Left ventricle myocardium inferior (tissue), 1 donor: ENCODE measurements at regions not wholly inside any gene's neighbourhood (a gene's known extent, or its start where the extent isn't known, plus 50 kb on each side); places are given as distances from the start of the nearest gene placed in this dataset.

Experiments used
- DNase-seq: peaks from one replicate; pipeline ENCODE4 v3.0.0-alpha.2; 2020
- H3K27ac ChIP-seq: fragments of 200-600 bp; replicated peaks from 2 replicates; pipeline ENCODE4 v1.8.0; 2021
- H3K27me3 ChIP-seq: fragments of 200-600 bp; 2 replicates; pipeline ENCODE4 v1.8.0; 2021; ENCODE audit warnings: low read depth
- H3K36me3 ChIP-seq: fragments of 200-600 bp; 2 replicates; pipeline ENCODE4 v1.8.0; 2021
- H3K4me1 ChIP-seq: fragments of 200-600 bp; 2 replicates; pipeline ENCODE4 v1.8.0; 2021
- H3K4me3 ChIP-seq: fragments of 200-600 bp; 2 replicates; pipeline ENCODE4 v1.8.0; 2021; ENCODE audit warnings: mild to moderate bottlenecking, moderate library complexity
- H3K9me3 ChIP-seq: fragments of 200-600 bp; replicated peaks from 2 replicates; pipeline ENCODE4 v1.8.0; 2021
- CTCF ChIP-seq: fragments of 200-600 bp; IDR thresholded peaks from 2 replicates; pipeline ENCODE4 v1.8.0; 2021; ENCODE audit warnings: antibody characterized with exemption, mild to moderate bottlenecking, borderline replicate concordance
- intact Hi-C: fragments of 100-400 bp; cut with micrococcal nuclease; formaldehyde crosslinking; loops from one replicate; pipeline ENCODE4 v1.11.0; 2022
- donor health status: DM: no; HTN: yes; CAD: no; lungs with severe emphysema.

DNA sequence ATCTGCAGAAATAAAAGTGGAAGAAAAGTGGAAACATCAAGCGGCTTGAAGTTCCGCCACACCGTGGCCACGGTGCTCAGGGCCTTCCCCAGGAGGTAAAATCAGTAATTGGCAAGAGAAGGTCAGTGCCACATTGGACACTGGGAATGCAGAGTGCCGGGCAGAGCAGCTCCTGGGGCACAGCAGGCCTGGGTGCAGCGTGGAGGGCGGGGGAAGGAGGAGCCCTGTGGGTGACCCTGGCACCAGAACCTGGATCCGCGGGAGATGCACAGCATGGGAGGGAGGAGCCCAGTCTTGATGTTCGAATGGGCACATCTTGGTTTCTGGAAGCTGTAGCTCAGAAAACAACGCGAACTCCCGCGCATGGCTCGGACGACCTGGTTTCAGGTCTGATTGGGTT is 630.2 kb downstream of the GALR1 start:
- intact Hi-C loops = no loop called here
- Histone ChIP-seq H3K4me1 (no peaks in the 10 kb centered on the region), H3K4me3 (no peak overlapping the region), H3K9me3 (peaks cover 7% of the 10 kb centered on the region), H3K27me3 (peaks cover 23% of the 10 kb centered on the region), H3K36me3 (no peaks in the 10 kb centered on the region), H3K27ac (no peak overlapping the region)
- DNase-seq = no peak
- TF ChIP-seq CTCF = no peak

GRCh38 chr18:77884454-77884853 is 634.8 kb downstream of the GALR1 start:
- no peaks in the 10 kb centered on the region for H3K4me1 ChIP-seq

GRCh38 chr18:77894060-77894459 is 644.4 kb downstream of the GALR1 start:
- no peak overlapping the region for H3K27ac ChIP-seq
- DNase-seq = no peak
- H3K4me1 ChIP-seq = no peaks in the 10 kb centered on the region

More at GRCh38 chr18:77884454-77884853, 634.8 kb downstream of the GALR1 start:
- intact Hi-C loops = no loop called here
- no peak for TF ChIP-seq CTCF
- Histone ChIP-seq H3K27me3 (peaks cover 21% of the 10 kb centered on the region), H3K27ac (no peak overlapping the region), H3K9me3 (peaks cover 7% of the 10 kb centered on the region), H3K36me3 (no peaks in the 10 kb centered on the region), H3K4me3 (no peak overlapping the region)
- no peak for DNase-seq

DNA sequence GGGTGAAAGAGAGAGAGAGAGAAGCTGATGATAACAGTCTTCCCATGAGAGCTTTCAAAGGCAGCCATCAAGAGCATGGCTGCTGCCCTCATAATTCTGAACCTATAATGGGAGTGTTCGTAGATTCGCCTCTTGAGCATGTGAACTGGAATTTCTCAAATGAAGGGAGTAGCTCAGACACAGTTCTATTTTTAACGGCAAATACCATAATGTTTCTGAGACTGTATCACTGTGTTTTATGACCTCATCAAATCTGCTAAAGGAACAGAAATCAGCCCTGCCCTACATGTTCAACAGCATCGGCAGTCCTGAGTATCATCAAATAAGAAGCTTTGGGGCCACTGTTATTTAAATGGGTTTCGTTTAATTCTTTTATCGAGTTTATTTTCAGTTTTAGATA is 645.6 kb downstream of the GALR1 start:
- H3K9me3 ChIP-seq = peaks cover 10% of the 10 kb centered on the region
- H3K36me3 ChIP-seq = no peaks in the 10 kb centered on the region
- H3K4me3 ChIP-seq = no peak overlapping the region
- H3K27ac ChIP-seq = no peak overlapping the region
- no peak for TF ChIP-seq CTCF
- DNase-seq = no peak
- peaks cover 4% of the 10 kb centered on the region for H3K4me1 ChIP-seq
- peaks cover 66% of the 10 kb centered on the region for H3K27me3 ChIP-seq
- intact Hi-C loops = no loop called here

More at GRCh38 chr18:77894060-77894459, 644.4 kb downstream of the GALR1 start:
- Histone ChIP-seq H3K27me3 (peaks cover 62% of the 10 kb centered on the region), H3K36me3 (no peaks in the 10 kb centered on the region), H3K4me3 (no peak overlapping the region), H3K9me3 (peaks cover 14% of the 10 kb centered on the region)
- TF ChIP-seq CTCF = no peak
- intact Hi-C loops = no loop called here

DNA sequence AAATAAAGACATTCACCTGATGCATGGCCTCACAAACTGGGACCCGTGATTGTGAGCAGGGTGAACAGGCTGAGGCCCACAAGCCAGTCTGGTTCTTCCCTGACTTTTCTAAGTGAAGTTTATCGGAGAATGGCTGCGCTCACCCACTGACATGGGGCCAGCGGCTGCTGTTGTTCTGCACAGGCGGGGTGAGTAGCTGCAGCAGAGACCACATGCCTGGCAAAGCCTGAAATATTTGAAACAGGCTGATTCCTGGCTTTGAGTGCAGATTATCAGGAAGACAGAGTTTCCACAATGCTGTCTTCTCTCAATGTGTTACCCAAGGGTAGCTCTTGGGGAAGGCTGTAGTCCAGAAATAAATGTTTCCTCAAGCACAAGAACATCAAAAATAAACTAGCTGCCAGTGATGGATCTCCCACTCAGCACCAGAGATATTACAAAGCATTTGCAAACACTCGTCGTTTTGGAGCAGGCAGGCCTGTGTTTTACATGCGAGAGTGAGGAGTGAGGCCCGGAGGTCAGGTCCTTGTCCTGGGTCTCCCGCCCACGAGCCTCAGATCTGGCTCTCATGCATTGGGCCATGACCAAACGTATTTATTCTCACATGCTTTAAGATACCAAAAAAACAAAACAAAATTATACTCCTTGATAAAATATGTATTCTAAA is 647.1 kb downstream of the GALR1 start:
- intact Hi-C loops = no loop called here
- Histone ChIP-seq H3K4me1 (peaks cover 4% of the 10 kb centered on the region), H3K27ac (no peak overlapping the region), H3K9me3 (no peaks in the 10 kb centered on the region), H3K4me3 (no peak overlapping the region), H3K36me3 (no peaks in the 10 kb centered on the region), H3K27me3 (peaks cover 66% of the 10 kb centered on the region)
- DNase-seq = no peak
- TF ChIP-seq CTCF = no peak
